ENCODE measurements at regions not wholly inside any gene's neighbourhood (a gene's known extent, or its start where the extent isn't known, plus 50 kb on each side); places are given as distances from the start of the nearest gene placed in this dataset.

GRCh38 chr6:105492706-105493673 is 90.1 kb upstream of the PREP start:
- no TSS peak for BruUV-seq (replicated peaks)
- H4K20me1 ChIP-seq (ENCODE audit: insufficient read depth, low read length), result no peaks in the 10 kb centered on the region
- no peak overlapping the region for H2AFZ ChIP-seq (ENCODE audit: low read length)
- H3K79me2 ChIP-seq (ENCODE audit: insufficient read depth, low read depth, low read length), result no peaks in the 10 kb centered on the region
- H3K4me3 ChIP-seq (ENCODE audit: low read depth, low read length, poor library complexity, severe bottlenecking), result no peak overlapping the region
- H3K36me3 ChIP-seq (ENCODE audit: insufficient read depth, low read length), result no peaks in the 10 kb centered on the region
- no peak for DNase-seq (ENCODE audit: low spot score)
- no peak overlapping the region for H3K4me2 ChIP-seq (ENCODE audit: low read length)
- POLR2A ChIA-PET, result interaction anchor here (0.6 to 0.8 kb wide), 4 partner anchors 126 to 699 kb away, joined by 3 to 7 read pairs (median 3); no protein-coding TSS in a partner anchor
- TF ChIP-seq CTCF (conservative IDR thresholded peaks at IDR 0.05; ENCODE audit: low read length) (no peak), EZH2phosphoT487 (IDR thresholded peaks at IDR 0.05; ENCODE audit: borderline replicate concordance, low read depth, low read length) (no peak)
- H3K9me3 ChIP-seq (ENCODE audit: low read length), result no peaks in the 10 kb centered on the region
- intact Hi-C loops (cut with micrococcal nuclease; ENCODE audit: unreplicated experiment), result no loop called here
- H3K4me1 ChIP-seq (ENCODE audit: insufficient read depth, low read length, poor library complexity, severe bottlenecking), result no peaks in the 10 kb centered on the region
- CTCF ChIA-PET (ENCODE audit: unreplicated experiment), result interaction anchor here (0.5 kb wide), 1 partner anchor 595 kb away, joined by 3 read pairs; no protein-coding TSS in a partner anchor
- no peaks in the 10 kb centered on the region for H3K9me2 ChIP-seq (ENCODE audit: insufficient read depth, low read length)
- H3K27ac ChIP-seq (ENCODE audit: low read depth, low read length, poor library complexity, severe bottlenecking), result no peak overlapping the region

- no peak for DNase-seq (ENCODE audit: low spot score)
- Histone ChIP-seq H3K36me3 (ENCODE audit: insufficient read depth, low read length) (no peaks in the 10 kb centered on the region), H2AFZ (ENCODE audit: low read length) (0 out of 2 replicates have a peak overlapping the region, but pooled peaks have one; percentile 8), H3K4me2 (ENCODE audit: low read length) (no peak overlapping the region), H3K4me1 (ENCODE audit: insufficient read depth, low read length, poor library complexity, severe bottlenecking) (peaks cover 5% of the 10 kb centered on the region), H3K79me2 (ENCODE audit: insufficient read depth, low read depth, low read length) (no peaks in the 10 kb centered on the region), H4K20me1 (ENCODE audit: insufficient read depth, low read length) (no peaks in the 10 kb centered on the region), H3K9me2 (ENCODE audit: insufficient read depth, low read length) (no peaks in the 10 kb centered on the region), H3K9me3 (ENCODE audit: low read length) (no peaks in the 10 kb centered on the region), H3K4me3 (ENCODE audit: low read depth, low read length, poor library complexity, severe bottlenecking) (no peak overlapping the region), H3K27ac (ENCODE audit: low read depth, low read length, poor library complexity, severe bottlenecking) (no peak overlapping the region)
- ChIA-PET POLR2A (interaction anchor here (0.7 to 1.2 kb wide), 2 partner anchors 11 to 20 kb away, joined by 3 to 4 read pairs; no protein-coding TSS in a partner anchor), CTCF (ENCODE audit: unreplicated experiment) (no interaction called here)
- no TSS peak for BruUV-seq (replicated peaks)
- intact Hi-C loops (cut with micrococcal nuclease; ENCODE audit: unreplicated experiment), result loop anchor here (5.0 to 10.0 kb wide), 2 partner anchors 733 to 956 kb away; no protein-coding TSS in a partner anchor
- TF ChIP-seq EZH2phosphoT487 (IDR thresholded peaks at IDR 0.05; ENCODE audit: borderline replicate concordance, low read depth, low read length) (no peak), CTCF (conservative IDR thresholded peaks at IDR 0.05; ENCODE audit: low read length) (no peak)
Observed at GRCh38 chr6:105489216-105489530, 86.3 kb upstream of the PREP start.

Measured in OCI-LY7 (cell line).